AG09309 (cell line): ENCODE measurements at regions not wholly inside any gene's neighbourhood (a gene's known extent, or its start where the extent isn't known, plus 50 kb on each side); places are given as distances from the start of the nearest gene placed in this dataset.
A peak's percentile ranks its signal among the peaks of the same experiment; 100 is the strongest.

Source experiments
- DNase-seq: peaks from one replicate; pipeline ENCODE4 v3.0.0-alpha.2; 2010; ENCODE audit warnings: low read depth
- H3K4me3 ChIP-seq: 2 replicates; pipeline ENCODE4 v1.5.1; 2011; ENCODE audit warnings: mild to moderate bottlenecking, low read depth, low read length, moderate library complexity; ENCODE audit not compliant: control insufficient read depth
- CTCF ChIP-seq: IDR thresholded peaks from 2 replicates; pipeline ENCODE4 v1.5.1; 2011; ENCODE audit warnings: mild to moderate bottlenecking, low read depth, low read length, inconsistent platforms; ENCODE audit not compliant: insufficient read depth, control insufficient read depth; ENCODE audit errors: missing control alignments

DNA sequence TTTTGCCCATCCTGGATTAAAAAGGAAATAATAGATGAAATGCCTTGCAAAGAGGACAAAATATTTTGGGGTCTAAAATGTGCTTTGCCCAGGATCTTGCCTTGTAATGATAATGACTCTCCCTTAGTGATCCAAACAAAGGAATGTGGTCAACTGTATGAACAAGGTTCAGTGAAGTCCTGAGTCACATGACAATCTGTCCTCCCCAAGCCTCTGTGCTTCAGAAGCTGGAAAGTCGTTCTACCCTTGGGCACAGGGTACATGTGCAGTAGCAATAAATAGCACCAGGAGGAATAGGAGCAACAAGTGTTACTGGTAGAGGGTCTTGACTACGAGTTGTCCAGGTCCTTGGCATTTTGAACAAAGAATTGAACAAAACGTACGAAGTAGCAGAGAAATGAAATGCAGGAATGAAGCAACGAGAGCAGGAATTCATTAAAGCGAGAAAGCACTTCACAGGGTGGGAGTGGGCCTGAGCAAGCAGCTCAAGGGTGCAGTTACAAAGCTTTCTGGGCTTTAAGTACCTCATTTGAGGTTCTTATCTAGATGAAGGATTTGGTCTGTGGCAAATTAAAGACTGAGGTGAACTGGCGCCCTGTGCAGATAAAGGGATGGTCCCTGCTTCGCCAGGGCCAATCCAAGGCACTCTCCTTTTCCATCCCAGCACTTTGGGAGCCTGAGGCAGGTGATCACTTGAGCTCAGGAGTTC, 65.8 kb downstream of the RESF1 start:
- H3K4me3 ChIP-seq: no peak overlapping the region
- DNase-seq: no peak
- no peak for TF ChIP-seq CTCF

GRCh38 chr12:32025906-32026305, 66.7 kb downstream of the RESF1 start:
- TF ChIP-seq CTCF: no peak
- no peak for DNase-seq
- no peak overlapping the region for H3K4me3 ChIP-seq

DNA sequence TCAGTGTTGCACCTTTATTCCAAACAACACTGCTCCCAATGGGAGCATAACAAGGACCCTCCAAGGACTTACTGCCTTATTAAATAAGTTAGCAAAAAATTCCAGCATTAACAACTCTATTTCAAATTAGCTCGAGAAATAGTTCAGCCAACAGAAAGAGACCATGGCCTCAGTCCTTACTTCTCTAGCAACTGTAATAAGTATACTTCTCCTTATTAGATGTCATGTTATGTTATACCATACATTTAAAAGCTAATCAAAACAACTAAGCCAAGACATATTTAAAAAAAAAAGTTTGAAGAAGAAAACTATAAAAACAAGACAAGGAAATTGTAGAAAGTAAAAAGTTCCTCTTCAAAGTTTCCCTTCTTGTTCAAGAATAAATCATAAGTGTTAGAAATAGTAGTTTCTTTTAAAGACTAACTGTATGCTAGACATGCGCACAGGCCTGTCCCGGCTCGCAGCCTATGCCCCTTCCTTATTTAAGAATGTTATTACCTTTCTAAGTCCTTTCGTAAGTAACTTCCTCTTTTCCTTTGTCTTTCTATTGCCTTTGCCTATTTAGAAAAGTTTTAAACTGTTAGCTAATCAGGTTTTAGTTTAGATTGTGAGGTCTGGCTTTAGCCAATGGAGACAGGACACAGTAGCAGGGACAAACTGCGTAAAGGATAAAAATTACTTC, 68.6 kb downstream of the RESF1 start:
- no peak for DNase-seq
- no peak overlapping the region for H3K4me3 ChIP-seq
- TF ChIP-seq CTCF: no peak

DNA sequence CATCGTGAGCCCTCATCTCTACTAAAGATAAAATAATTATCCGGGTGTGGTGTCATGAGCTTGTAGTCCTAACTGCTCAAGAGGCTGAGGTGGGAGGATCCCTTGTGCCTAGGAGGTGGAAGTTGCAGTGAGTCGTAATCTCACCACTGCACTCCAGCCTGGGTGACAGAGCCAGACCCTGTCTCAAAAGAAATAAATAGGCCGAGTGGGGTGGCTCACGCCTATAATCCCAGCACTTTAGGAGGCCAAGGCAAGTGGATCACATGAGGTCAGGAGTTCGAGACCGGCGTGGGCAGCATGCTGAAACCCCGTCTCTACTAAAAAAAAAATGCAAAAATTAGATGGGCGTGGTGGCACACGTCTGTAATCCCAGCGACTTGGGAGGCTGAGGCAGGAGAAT, 70.9 kb downstream of the RESF1 start:
- TF ChIP-seq CTCF: no peak
- no peak for DNase-seq
- no peak overlapping the region for H3K4me3 ChIP-seq

DNA sequence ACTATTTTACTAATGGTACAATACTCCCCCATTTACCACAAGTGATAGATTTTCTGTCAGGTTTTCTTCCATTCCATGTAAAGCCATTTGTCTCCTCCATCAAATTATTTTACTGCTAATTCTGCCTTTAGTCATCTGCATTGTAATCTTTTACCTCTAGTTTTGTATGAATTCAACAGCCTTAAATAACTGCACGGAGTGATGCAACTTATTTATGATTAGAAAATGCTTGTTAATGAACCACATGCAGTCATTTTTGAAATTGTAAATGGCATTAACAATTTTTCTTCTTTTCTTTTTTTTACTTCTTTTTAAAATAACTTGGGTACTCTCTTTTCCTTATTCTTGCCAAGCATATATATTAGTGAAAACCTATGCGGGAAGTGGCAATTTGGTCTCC, 71.5 kb downstream of the RESF1 start:
- no peak overlapping the region for H3K4me3 ChIP-seq
- no peak for DNase-seq
- no peak for TF ChIP-seq CTCF

DNA sequence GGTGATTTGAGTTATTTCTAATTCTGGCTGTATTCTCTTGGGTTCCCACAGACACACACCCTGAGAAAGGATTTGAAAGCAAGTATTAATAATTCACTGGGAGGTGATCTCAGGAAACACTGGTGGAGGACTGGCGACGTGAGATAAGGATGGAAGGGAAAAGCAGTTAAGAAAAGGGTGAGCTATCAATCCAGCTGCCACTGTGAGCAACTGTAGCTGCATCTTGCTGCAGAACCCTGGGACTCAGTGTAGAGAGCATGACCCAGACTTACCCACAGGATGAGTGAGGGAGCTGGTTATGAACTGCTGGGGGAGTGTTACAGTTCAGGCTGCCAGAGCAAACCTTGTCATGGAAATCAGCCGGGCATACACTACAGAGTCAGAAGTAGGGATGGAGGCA, 71.9 kb downstream of the RESF1 start:
- H3K4me3 ChIP-seq: no peak overlapping the region
- no peak for TF ChIP-seq CTCF
- no peak for DNase-seq

DNA sequence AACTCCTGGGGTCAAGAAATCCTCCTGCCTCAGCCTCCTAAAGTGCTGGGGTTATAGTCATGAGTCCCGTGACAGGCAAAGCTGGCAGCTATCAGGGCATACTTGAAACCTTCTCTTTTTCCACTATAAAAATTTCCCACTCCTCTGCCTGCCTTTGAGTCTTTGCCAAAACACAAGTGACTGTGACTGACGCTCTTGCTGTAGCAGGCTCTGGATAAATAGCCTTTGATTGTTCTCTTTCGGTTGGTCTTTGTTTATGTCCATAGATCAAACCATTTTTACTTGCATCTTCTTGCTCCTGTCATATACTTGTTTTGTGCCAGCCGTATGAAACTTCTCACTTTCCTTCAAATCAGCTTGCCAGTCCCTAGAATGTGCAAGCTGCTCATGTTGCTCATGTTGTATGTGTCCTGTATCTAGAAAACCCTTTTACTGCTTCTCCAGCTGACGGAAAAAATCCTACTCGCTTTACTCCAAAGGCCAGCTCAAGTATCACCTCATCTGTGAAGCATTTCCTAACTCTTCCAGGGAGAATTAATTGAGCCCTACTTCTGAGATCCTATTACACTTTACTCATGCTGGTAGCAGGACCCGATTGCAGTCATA, 73.1 kb downstream of the RESF1 start:
- H3K4me3 ChIP-seq: no peak overlapping the region
- no peak for TF ChIP-seq CTCF
- peak; percentile 8 for DNase-seq
